WERI-Rb-1 (cell line): ENCODE measurements at regions not wholly inside any gene's neighbourhood (a gene's known extent, or its start where the extent isn't known, plus 50 kb on each side); places are given as distances from the start of the nearest gene placed in this dataset.

Experiments
- DNase-seq: peaks from one replicate; pipeline ENCODE4 v3.0.0-alpha.2; 2020
- H3K27ac ChIP-seq: fragments of 250-450 bp; sonication (Bioruptor Pico); 2 replicates; pipeline ENCODE4 v1.5.1; 2020; ENCODE audit warnings: mild to moderate bottlenecking, moderate library complexity
- H3K27me3 ChIP-seq: fragments of 250-450 bp; sonication (Bioruptor Pico); 2 replicates; pipeline ENCODE4 v1.5.1; 2021; ENCODE audit warnings: mild to moderate bottlenecking, low read depth, moderate library complexity; ENCODE audit not compliant: insufficient read depth, severe bottlenecking
- H3K36me3 ChIP-seq: fragments of 250-450 bp; sonication (Bioruptor Pico); 2 replicates; pipeline ENCODE4 v1.5.1; 2020; ENCODE audit warnings: mild to moderate bottlenecking, moderate library complexity
- H3K4me3 ChIP-seq: 2 replicates; pipeline ENCODE4 v1.5.1; 2011; ENCODE audit warnings: low read depth, mild to moderate bottlenecking, control low read depth, low read length
- H3K9me3 ChIP-seq: fragments of 250-450 bp; sonication (Bioruptor Pico); 2 replicates; pipeline ENCODE4 v1.5.1; 2021; ENCODE audit warnings: mild to moderate bottlenecking, moderate library complexity; ENCODE audit not compliant: severe bottlenecking
- CTCF ChIP-seq: IDR thresholded peaks from 2 replicates; pipeline ENCODE4 v1.5.1; 2011; ENCODE audit warnings: low read depth, mild to moderate bottlenecking, control low read depth, inconsistent platforms, low read length

GRCh38 chr15:72933976-72934375 lies 118.3 kb upstream of the NEO1 start:
- Histone ChIP-seq H3K4me3 (no peak overlapping the region), H3K27me3 (no peaks in the 10 kb centered on the region), H3K9me3 (no peaks in the 10 kb centered on the region), H3K36me3 (no peaks in the 10 kb centered on the region), H3K27ac (no peak overlapping the region)
- no peak for TF ChIP-seq CTCF
- no peak for DNase-seq

GRCh38 chr15:72932472-72932871 lies 119.8 kb upstream of the NEO1 start:
- no peak overlapping the region for H3K27ac ChIP-seq
- H3K4me3 ChIP-seq: no peak overlapping the region
- no peak for TF ChIP-seq CTCF
- no peaks in the 10 kb centered on the region for H3K27me3 ChIP-seq
- no peak for DNase-seq
- no peaks in the 10 kb centered on the region for H3K36me3 ChIP-seq
- no peaks in the 10 kb centered on the region for H3K9me3 ChIP-seq

GRCh38 chr15:72927451-72927850 lies 124.8 kb upstream of the NEO1 start:
- Histone ChIP-seq H3K36me3 (no peaks in the 10 kb centered on the region), H3K27me3 (no peaks in the 10 kb centered on the region), H3K4me3 (no peak overlapping the region), H3K9me3 (no peaks in the 10 kb centered on the region), H3K27ac (no peak overlapping the region)
- TF ChIP-seq CTCF: no peak
- no peak for DNase-seq

GRCh38 chr15:72925661-72926060 lies 126.6 kb upstream of the NEO1 start:
- H3K27me3 ChIP-seq: no peaks in the 10 kb centered on the region
- H3K36me3 ChIP-seq: no peaks in the 10 kb centered on the region
- no peak overlapping the region for H3K27ac ChIP-seq
- no peak for DNase-seq
- H3K4me3 ChIP-seq: no peak overlapping the region
- no peaks in the 10 kb centered on the region for H3K9me3 ChIP-seq
- TF ChIP-seq CTCF: no peak

GRCh38 chr15:72923289-72923688 lies 129.0 kb upstream of the NEO1 start:
- H3K4me3 ChIP-seq: no peak overlapping the region
- TF ChIP-seq CTCF: peak; percentile 54
- no peak overlapping the region for H3K27ac ChIP-seq
- H3K27me3 ChIP-seq: no peaks in the 10 kb centered on the region
- H3K9me3 ChIP-seq: no peaks in the 10 kb centered on the region
- peak; percentile 30 for DNase-seq
- H3K36me3 ChIP-seq: no peaks in the 10 kb centered on the region

GRCh38 chr15:72920551-72920950 lies 131.7 kb upstream of the NEO1 start:
- no peak for DNase-seq
- Histone ChIP-seq H3K36me3 (no peaks in the 10 kb centered on the region), H3K27ac (no peak overlapping the region), H3K27me3 (no peaks in the 10 kb centered on the region), H3K9me3 (no peaks in the 10 kb centered on the region), H3K4me3 (no peak overlapping the region)
- no peak for TF ChIP-seq CTCF
